ENCODE measurements at regions not wholly inside any gene's neighbourhood (a gene's known extent, or its start where the extent isn't known, plus 50 kb on each side); places are given as distances from the start of the nearest gene placed in this dataset.
"Not testable (repeated sequence)": the region's sequence is repeated elsewhere in the genome, so short reads cannot be mapped to it uniquely, and the experiment has no call there.

DNA sequence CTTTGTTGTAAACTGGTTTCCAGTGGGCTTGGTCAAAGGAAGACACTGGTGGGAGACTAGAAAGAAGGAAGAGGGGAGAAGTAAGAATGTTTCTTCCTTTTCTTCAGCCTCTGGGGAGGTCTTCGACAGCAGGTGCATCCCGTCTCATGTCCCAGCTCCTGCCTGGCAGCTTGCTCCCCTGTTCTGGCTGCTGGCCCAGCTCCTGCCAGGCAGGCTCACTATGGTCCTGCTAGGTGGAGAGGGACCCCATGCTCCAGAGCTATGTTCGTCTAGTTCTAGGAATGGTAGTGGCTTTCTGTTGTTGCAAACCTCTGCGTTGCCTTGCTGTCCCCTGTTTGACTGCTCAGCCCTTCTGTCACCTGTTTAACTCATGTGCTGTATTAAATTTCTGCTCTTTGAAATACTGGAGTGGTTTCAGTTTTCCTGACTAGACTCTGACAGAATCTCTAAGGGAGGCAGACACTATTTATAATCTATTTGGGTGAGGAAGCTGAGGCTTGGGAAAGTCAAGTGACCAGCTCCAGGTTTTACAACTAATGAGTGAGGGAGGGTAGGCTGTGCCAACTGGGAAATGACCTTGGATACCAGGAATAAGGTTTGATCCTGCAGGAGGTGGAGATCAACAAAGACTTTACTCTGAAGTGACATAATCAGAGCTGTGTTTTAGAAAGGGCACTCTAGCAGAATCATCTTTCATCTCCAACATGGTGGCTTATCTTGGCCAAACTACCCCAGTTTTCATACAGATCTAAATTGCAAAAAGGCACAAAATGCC, 94.7 kb upstream of the DDHD1 start:
- Histone ChIP-seq H3K4me1 (no peaks in the 10 kb centered on the region), H3K27me3 (no peaks in the 10 kb centered on the region), H3K27ac (no peak overlapping the region), H3K4me3 (replicated peaks in 1 of 3) (no peak overlapping the region), H3K9me3 (no peaks in the 10 kb centered on the region), H3K36me3 (no peaks in the 10 kb centered on the region)
- WGBS, 2 donors: 76 to 83% methylated on average over 4 of the region's 4 CpGs
- no peak for DNase-seq
- intact Hi-C loops (cut with DNase I): no loop called here
- TF ChIP-seq, protein P1, sequence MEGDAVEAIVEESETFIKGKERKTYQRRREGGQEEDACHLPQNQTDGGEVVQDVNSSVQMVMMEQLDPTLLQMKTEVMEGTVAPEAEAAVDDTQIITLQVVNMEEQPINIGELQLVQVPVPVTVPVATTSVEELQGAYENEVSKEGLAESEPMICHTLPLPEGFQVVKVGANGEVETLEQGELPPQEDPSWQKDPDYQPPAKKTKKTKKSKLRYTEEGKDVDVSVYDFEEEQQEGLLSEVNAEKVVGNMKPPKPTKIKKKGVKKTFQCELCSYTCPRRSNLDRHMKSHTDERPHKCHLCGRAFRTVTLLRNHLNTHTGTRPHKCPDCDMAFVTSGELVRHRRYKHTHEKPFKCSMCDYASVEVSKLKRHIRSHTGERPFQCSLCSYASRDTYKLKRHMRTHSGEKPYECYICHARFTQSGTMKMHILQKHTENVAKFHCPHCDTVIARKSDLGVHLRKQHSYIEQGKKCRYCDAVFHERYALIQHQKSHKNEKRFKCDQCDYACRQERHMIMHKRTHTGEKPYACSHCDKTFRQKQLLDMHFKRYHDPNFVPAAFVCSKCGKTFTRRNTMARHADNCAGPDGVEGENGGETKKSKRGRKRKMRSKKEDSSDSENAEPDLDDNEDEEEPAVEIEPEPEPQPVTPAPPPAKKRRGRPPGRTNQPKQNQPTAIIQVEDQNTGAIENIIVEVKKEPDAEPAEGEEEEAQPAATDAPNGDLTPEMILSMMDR (IDR thresholded peaks at IDR 0.05): no peak
- no peak for TF ChIP-seq POLR2A (IDR thresholded peaks at IDR 0.05)

DNA sequence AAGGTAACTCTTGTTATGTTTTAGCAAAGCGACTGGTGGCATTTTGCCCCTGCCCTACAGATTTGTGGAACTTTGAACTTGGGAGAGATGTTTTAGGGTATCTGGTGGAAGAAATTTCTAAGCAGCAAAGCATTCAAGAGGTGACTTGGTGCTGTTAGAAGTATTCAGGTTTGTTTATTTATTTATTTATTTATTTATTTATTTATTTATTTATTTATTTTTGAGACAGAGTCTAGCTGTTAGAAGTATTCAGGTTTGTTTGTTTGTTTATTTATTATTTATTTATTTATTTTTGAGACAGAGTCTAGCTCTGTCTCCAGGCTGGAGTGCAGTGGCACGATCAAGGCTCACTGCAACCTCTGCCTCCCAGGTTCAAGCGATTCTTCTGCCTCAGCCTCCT, 89.8 kb upstream of the DDHD1 start:
- H3K4me1 ChIP-seq; H3K36me3 ChIP-seq; H3K27me3 ChIP-seq; H3K9me3 ChIP-seq; H3K27ac ChIP-seq; DNase-seq; intact Hi-C loops (cut with DNase I); H3K4me3 ChIP-seq (replicated peaks in 1 of 3): not testable (repeated sequence)
- 98% methylated on average over 3 of the region's 3 CpGs for WGBS, 2 donors

DNA sequence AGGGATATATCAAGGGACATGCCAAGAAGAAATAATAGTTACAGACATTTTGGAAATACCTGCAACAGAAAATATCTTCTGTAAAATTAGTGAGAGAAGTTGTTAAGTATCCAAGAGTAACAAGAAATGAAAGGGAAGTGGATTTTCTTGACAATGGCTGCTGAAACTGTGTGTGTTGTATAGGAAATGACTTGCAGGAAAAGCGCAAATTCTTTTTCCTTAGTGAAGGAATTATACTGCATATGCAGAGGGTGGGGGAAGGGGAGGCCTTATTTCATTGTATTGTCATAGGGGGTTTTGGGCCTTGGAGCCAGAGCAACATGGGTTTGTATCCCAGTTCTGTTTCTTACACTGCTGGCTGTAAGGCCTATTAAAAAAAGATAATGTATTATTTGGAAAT, 84.4 kb upstream of the DDHD1 start:
- no peak for DNase-seq
- H3K27ac ChIP-seq: no peak overlapping the region
- no peaks in the 10 kb centered on the region for H3K27me3 ChIP-seq
- no peak overlapping the region for H3K4me3 ChIP-seq (replicated peaks in 1 of 3)
- H3K4me1 ChIP-seq: no peaks in the 10 kb centered on the region
- H3K9me3 ChIP-seq: no peaks in the 10 kb centered on the region
- intact Hi-C loops (cut with DNase I): no loop called here
- H3K36me3 ChIP-seq: no peaks in the 10 kb centered on the region
- TF ChIP-seq, protein P1 (IDR thresholded peaks at IDR 0.05): no peak
- no peak for TF ChIP-seq POLR2A (IDR thresholded peaks at IDR 0.05)
- 70 to 87% methylated on average over 1 of the region's 1 CpG for WGBS, 2 donors

DNA sequence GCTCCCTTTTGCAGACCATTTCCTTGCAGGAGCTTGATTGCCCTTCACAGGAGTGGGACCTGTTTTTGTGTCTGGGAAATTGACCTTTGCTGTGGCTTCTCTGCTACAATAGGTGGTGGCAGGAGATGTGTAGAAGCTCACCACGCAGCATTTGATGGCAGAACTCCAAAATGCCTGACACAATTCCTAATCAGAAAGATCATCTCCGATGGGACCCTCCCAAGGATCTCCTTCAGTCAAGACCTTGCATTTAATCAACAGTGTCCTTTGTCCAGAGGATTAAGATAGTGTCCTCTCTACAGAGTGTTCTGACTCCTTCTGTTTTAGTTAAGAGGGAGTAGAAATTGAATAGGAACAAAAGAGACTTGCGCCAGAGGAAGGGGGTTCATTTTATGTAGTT, 83.6 kb upstream of the DDHD1 start:
- Histone ChIP-seq H3K36me3 (no peaks in the 10 kb centered on the region), H3K4me3 (replicated peaks in 1 of 3) (no peak overlapping the region), H3K27me3 (no peaks in the 10 kb centered on the region), H3K9me3 (no peaks in the 10 kb centered on the region), H3K4me1 (no peaks in the 10 kb centered on the region), H3K27ac (no peak overlapping the region)
- 68 to 71% methylated on average over 3 of the region's 3 CpGs for WGBS, 2 donors
- intact Hi-C loops (cut with DNase I): no loop called here
- no peak for TF ChIP-seq POLR2A (IDR thresholded peaks at IDR 0.05)
- TF ChIP-seq, protein P1 (IDR thresholded peaks at IDR 0.05): no peak
- no peak for DNase-seq

DNA sequence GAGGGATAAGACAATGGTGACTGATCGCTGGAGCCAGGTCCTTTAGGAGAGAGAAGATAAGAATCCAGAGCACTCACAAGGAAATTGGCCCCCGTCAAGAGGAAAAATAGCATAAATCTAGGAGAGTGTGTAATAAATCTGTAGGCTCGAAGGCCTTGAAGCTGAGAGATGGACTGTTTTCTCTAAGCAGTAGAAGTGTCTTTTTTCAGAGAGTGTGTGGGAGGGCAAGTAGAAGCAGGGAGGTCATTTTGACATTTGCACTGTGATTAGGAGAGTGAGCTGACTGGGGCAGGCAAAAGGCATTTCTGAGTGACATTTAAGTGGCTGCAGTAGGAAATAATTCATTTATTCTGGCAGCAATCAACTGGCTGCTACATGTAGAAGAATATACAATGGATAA, 78.0 kb upstream of the DDHD1 start:
- intact Hi-C loops (cut with DNase I): no loop called here
- no peaks in the 10 kb centered on the region for H3K4me1 ChIP-seq
- 57 to 62% methylated on average over 3 of the region's 3 CpGs for WGBS, 2 donors
- no peak overlapping the region for H3K27ac ChIP-seq
- no peaks in the 10 kb centered on the region for H3K9me3 ChIP-seq
- H3K36me3 ChIP-seq: no peaks in the 10 kb centered on the region
- TF ChIP-seq, protein P1 (IDR thresholded peaks at IDR 0.05): no peak
- TF ChIP-seq POLR2A (IDR thresholded peaks at IDR 0.05): no peak
- no peaks in the 10 kb centered on the region for H3K27me3 ChIP-seq
- no peak overlapping the region for H3K4me3 ChIP-seq (replicated peaks in 1 of 3)
- no peak for DNase-seq

Measured in thyroid gland (tissue), 4 donors.